ENCODE measurements at regions not wholly inside any gene's neighbourhood (a gene's known extent, or its start where the extent isn't known, plus 50 kb on each side); places are given as distances from the start of the nearest gene placed in this dataset.

- POLR2A ChIA-PET, result no interaction called here
- BruUV-seq (replicated peaks), result no TSS peak
These were observed 53.5 kb upstream of the SASH1 start for GRCh38 chr6:148289153-148289552.

More at GRCh38 chr6:148289153-148289552, 53.5 kb upstream of the SASH1 start:
- H2AFZ ChIP-seq (ENCODE audit: low read depth, low read length, poor library complexity, severe bottlenecking), result no peak overlapping the region
- H3K4me1 ChIP-seq (ENCODE audit: control insufficient read depth in 1 of 2, insufficient read depth in 2 of 2, low read length in 2 of 2), result no peaks in the 10 kb centered on the region
- H4K20me1 ChIP-seq (ENCODE audit: insufficient read depth), result no peaks in the 10 kb centered on the region
- H3K27ac ChIP-seq (ENCODE audit: low read depth, low read length), result no peak overlapping the region
- TF ChIP-seq ATF3 (IDR thresholded peaks at IDR 0.05) (no peak), FOSL1 (IDR thresholded peaks at IDR 0.05; ENCODE audit: low read depth) (no peak), CTCF (IDR thresholded peaks at IDR 0.05 in 2 of 3, conservative IDR thresholded peaks at IDR 0.05 in 1 of 3; ENCODE audit: borderline replicate concordance in 1 of 3, insufficient read depth in 1 of 3, low read depth in 2 of 3, low read length in 2 of 3) (no peak), YY1 (IDR thresholded peaks at IDR 0.05; ENCODE audit: extremely low read depth, insufficient replicate concordance, low read depth, low read length) (no peak), ZFX (IDR thresholded peaks at IDR 0.05) (no peak), EZH2 (IDR thresholded peaks at IDR 0.05) (no peak), REST (IDR thresholded peaks at IDR 0.05; ENCODE audit: low read depth) (no peak), RAD21 (IDR thresholded peaks at IDR 0.05; ENCODE audit: low read depth) (no peak), POLR2A (IDR thresholded peaks at IDR 0.05; ENCODE audit: borderline replicate concordance, extremely low read depth, insufficient read depth, insufficient read length) (no peak), CBX3 (IDR thresholded peaks at IDR 0.05; ENCODE audit: low read depth) (no peak), SRF (IDR thresholded peaks at IDR 0.05; ENCODE audit: low read depth) (no peak), SIN3A (IDR thresholded peaks at IDR 0.05; ENCODE audit: low read depth) (no peak), ELF1 (IDR thresholded peaks at IDR 0.05; ENCODE audit: borderline replicate concordance, low read depth) (no peak), POLR2AphosphoS5 (IDR thresholded peaks at IDR 0.05; ENCODE audit: low read depth, low read length) (no peak), TCF7L2 (IDR thresholded peaks at IDR 0.05; ENCODE audit: borderline replicate concordance, extremely low read depth, insufficient read depth, insufficient read length) (no peak), ZNF274 (IDR thresholded peaks at IDR 0.05; ENCODE audit: low read depth, low read length) (no peak)
- no peak overlapping the region for H3K9ac ChIP-seq (ENCODE audit: low read length)
- ChIA-PET CTCF (no interaction called here), RAD21 (ENCODE audit: low non-redundant PET in 1 of 2, low total read pairs in 2 of 2, uncharacterized antibody in 2 of 2, unreplicated experiment in 2 of 2) (no interaction called here)
- no peaks in the 10 kb centered on the region for H3K79me2 ChIP-seq (ENCODE audit: insufficient read depth, low read length)
- ATAC-seq, result no peak
- H3K9me2 ChIP-seq (ENCODE audit: insufficient read depth), result no peaks in the 10 kb centered on the region
- H3K4me3 ChIP-seq (replicated peaks in 1 of 2; ENCODE audit: low read depth in 1 of 2, low read length in 2 of 2), result no peak overlapping the region
- H3K9me3 ChIP-seq (ENCODE audit: control insufficient read depth in 1 of 2, insufficient read depth in 1 of 2, low read depth in 1 of 2, low read length in 2 of 2), result no peaks in the 10 kb centered on the region
- no peaks in the 10 kb centered on the region for H3K36me3 ChIP-seq (ENCODE audit: control insufficient read depth in 1 of 2, insufficient read depth in 2 of 2, low read length in 2 of 2)
- no peak for DNase-seq (ENCODE audit: low read depth, low spot score)
- intact Hi-C loops (cut with micrococcal nuclease), result no loop called here
- H3K27me3 ChIP-seq (ENCODE audit: insufficient read depth, low read length), result no peaks in the 10 kb centered on the region
- H3K4me2 ChIP-seq (ENCODE audit: low read length), result no peak overlapping the region
